Esophagus squamous epithelium (tissue), 4 donors: ENCODE measurements at regions not wholly inside any gene's neighbourhood (a gene's known extent, or its start where the extent isn't known, plus 50 kb on each side); places are given as distances from the start of the nearest gene placed in this dataset.

Experiments
- POLR2A ChIP-seq, 4 donors: fragments of 450-650 bp; IDR thresholded peaks; one replicate each; pipeline ENCODE4 v1.6.1; 2017; ENCODE audit warnings: antibody characterized with exemption in 4 of 4, mild to moderate bottlenecking in 4 of 4, moderate library complexity in 3 of 4
- TF ChIP-seq, protein P1 (sequence below), 6 experiments: fragments of 450-650 bp in 4 of 6; fragments of 200-600 bp in 2 of 6; sonication (generic) in 2 of 6; IDR thresholded peaks; one replicate each; pipeline ENCODE4 v1.5.1; 2016 to 2019; ENCODE audit warnings: antibody characterized with exemption in 6 of 6, mild to moderate bottlenecking in 4 of 6, moderate library complexity in 4 of 6

DNA sequence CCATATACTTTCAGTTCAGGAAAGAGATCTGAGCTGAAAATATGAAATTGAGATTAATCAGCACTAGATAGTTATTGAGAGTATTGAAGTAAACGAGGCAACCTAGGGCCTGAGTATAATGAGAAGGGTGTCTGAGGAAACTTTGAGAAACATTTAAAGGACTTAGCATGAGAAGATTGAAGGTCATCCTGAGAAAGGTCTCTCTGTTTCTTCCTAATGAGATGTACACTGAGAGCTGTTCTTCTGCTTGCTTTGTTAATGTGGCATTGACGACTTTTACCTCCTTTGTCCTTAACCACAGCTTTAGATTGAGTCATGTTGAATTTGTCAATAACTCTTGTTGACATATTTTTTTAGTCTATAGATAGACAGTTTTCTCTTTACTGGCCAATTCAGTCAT lies 145.1 kb upstream of the ACTBL2 start:
- TF ChIP-seq POLR2A (IDR thresholded peaks at IDR 0.05) = no peak
- TF ChIP-seq, protein P1, sequence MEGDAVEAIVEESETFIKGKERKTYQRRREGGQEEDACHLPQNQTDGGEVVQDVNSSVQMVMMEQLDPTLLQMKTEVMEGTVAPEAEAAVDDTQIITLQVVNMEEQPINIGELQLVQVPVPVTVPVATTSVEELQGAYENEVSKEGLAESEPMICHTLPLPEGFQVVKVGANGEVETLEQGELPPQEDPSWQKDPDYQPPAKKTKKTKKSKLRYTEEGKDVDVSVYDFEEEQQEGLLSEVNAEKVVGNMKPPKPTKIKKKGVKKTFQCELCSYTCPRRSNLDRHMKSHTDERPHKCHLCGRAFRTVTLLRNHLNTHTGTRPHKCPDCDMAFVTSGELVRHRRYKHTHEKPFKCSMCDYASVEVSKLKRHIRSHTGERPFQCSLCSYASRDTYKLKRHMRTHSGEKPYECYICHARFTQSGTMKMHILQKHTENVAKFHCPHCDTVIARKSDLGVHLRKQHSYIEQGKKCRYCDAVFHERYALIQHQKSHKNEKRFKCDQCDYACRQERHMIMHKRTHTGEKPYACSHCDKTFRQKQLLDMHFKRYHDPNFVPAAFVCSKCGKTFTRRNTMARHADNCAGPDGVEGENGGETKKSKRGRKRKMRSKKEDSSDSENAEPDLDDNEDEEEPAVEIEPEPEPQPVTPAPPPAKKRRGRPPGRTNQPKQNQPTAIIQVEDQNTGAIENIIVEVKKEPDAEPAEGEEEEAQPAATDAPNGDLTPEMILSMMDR (IDR thresholded peaks at IDR 0.05) = no peak
